OCI-LY1 (cell line): ENCODE measurements at regions not wholly inside any gene's neighbourhood (a gene's known extent, or its start where the extent isn't known, plus 50 kb on each side); places are given as distances from the start of the nearest gene placed in this dataset.

Experiments
- H2AFZ ChIP-seq: fragments of 200-600 bp; sonication (generic), shearing (Covaris generic); 2 replicates; pipeline ENCODE4 v1.6.0; 2014; ENCODE audit warnings: antibody characterized with exemption, mild to moderate bottlenecking, low read length
- H3F3A ChIP-seq: fragments of 200-600 bp; sonication (generic), shearing (Covaris generic); 2 replicates; pipeline ENCODE4 v1.6.0; 2014; ENCODE audit warnings: mild to moderate bottlenecking, antibody characterized with exemption, low read length, moderate library complexity; ENCODE audit not compliant: insufficient read depth
- H3K27ac ChIP-seq: fragments of 200-600 bp; sonication (generic); 2 replicates; pipeline ENCODE4 v1.5.1; 2014; ENCODE audit warnings: low read length, mixed run types, mild to moderate bottlenecking, low read depth; ENCODE audit not compliant: poor library complexity, severe bottlenecking
- H3K27me3 ChIP-seq: fragments of 200-600 bp; sonication (generic); 2 replicates; pipeline ENCODE4 v1.6.0; 2014; ENCODE audit warnings: antibody characterized with exemption, mild to moderate bottlenecking, low read length, moderate library complexity; ENCODE audit not compliant: insufficient read depth
- H3K36me3 ChIP-seq: fragments of 200-600 bp; sonication (generic); 2 replicates; pipeline ENCODE4 v1.6.1; 2014; ENCODE audit warnings: mild to moderate bottlenecking, antibody characterized with exemption, low read length, moderate library complexity, mixed read lengths; ENCODE audit not compliant: insufficient read depth
- H3K4me1 ChIP-seq: fragments of 200-600 bp; sonication (generic); 2 replicates; pipeline ENCODE4 v1.5.1; 2014; ENCODE audit warnings: mild to moderate bottlenecking, low read length, moderate library complexity; ENCODE audit not compliant: insufficient read depth, severe bottlenecking
- H3K4me2 ChIP-seq: fragments of 200-600 bp; sonication (generic), shearing (Covaris generic); 2 replicates; pipeline ENCODE4 v1.6.1; 2014; ENCODE audit warnings: low read length
- H3K4me3 ChIP-seq: fragments of 200-600 bp; sonication (generic); 2 replicates; pipeline ENCODE4 v1.5.1; 2014; ENCODE audit warnings: low read length, low read depth, mild to moderate bottlenecking, mixed read lengths; ENCODE audit not compliant: poor library complexity, severe bottlenecking
- H3K79me2 ChIP-seq: fragments of 200-600 bp; shearing (Covaris generic); 2 replicates; pipeline ENCODE4 v1.6.1; 2016; ENCODE audit warnings: mixed run types, low read length, mixed read lengths; ENCODE audit not compliant: insufficient read depth
- H3K9ac ChIP-seq: fragments of 200-600 bp; sonication (generic), shearing (Covaris generic); 2 replicates; pipeline ENCODE4 v1.6.1; 2014; ENCODE audit warnings: mild to moderate bottlenecking, low read length, mixed read lengths
- H3K9me2 ChIP-seq: fragments of 200-600 bp; sonication (generic), shearing (Covaris generic); 2 replicates; pipeline ENCODE4 v1.6.1; 2014; ENCODE audit warnings: low read depth, mild to moderate bottlenecking, low read length, mixed read lengths
- H3K9me3 ChIP-seq: fragments of 200-600 bp; shearing (Covaris generic); 2 replicates; pipeline ENCODE4 v1.6.1; 2014; ENCODE audit warnings: low read length, mixed read lengths
- H4K20me1 ChIP-seq: fragments of 200-600 bp; sonication (generic), shearing (Covaris generic); 2 replicates; pipeline ENCODE4 v1.6.0; 2016; ENCODE audit warnings: mild to moderate bottlenecking, low read length; ENCODE audit not compliant: insufficient read depth
- EZH2 ChIP-seq: fragments of 200-600 bp; sonication (generic), shearing (Covaris generic); IDR thresholded peaks from 2 replicates; pipeline ENCODE4 v1.8.0; 2017; ENCODE audit warnings: borderline replicate concordance, mixed run types, mild to moderate bottlenecking, antibody characterized with exemption, low read length, moderate library complexity, mixed read lengths
- TF ChIP-seq, protein P1 (sequence below): fragments of 200-600 bp; sonication (generic), shearing (Covaris generic); IDR thresholded peaks from 2 replicates; pipeline ENCODE4 v1.5.1; 2017; ENCODE audit warnings: mild to moderate bottlenecking, antibody characterized with exemption, low read length, moderate library complexity, mixed read lengths

DNA sequence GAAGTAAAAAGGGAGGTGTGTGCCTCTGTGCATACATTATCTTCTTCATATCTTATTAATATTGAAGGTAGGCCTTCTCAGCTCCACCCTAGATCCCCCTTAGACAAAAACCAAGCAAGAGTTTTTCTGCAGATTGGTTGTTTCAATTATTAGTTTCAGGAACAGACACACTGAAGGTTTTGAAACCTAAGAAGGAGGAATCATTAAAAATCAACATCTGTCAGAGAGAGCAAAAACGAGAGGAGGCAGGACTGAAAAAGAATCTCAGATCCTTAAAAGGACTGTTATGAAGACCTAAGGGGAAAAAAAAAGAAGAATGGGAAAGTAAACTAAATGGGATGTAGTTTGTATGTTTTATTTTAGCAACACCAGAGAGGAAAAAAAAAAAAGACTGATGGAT, 560.8 kb upstream of the JAG1 start:
- H3K4me2 ChIP-seq = no peak overlapping the region
- H3K79me2 ChIP-seq = no peaks in the 10 kb centered on the region
- H4K20me1 ChIP-seq = no peaks in the 10 kb centered on the region
- no peaks in the 10 kb centered on the region for H3K36me3 ChIP-seq
- H3K9me3 ChIP-seq = no peaks in the 10 kb centered on the region
- H3K9ac ChIP-seq = no peak overlapping the region
- no peaks in the 10 kb centered on the region for H3K9me2 ChIP-seq
- TF ChIP-seq EZH2 = no peak
- TF ChIP-seq, protein P1, sequence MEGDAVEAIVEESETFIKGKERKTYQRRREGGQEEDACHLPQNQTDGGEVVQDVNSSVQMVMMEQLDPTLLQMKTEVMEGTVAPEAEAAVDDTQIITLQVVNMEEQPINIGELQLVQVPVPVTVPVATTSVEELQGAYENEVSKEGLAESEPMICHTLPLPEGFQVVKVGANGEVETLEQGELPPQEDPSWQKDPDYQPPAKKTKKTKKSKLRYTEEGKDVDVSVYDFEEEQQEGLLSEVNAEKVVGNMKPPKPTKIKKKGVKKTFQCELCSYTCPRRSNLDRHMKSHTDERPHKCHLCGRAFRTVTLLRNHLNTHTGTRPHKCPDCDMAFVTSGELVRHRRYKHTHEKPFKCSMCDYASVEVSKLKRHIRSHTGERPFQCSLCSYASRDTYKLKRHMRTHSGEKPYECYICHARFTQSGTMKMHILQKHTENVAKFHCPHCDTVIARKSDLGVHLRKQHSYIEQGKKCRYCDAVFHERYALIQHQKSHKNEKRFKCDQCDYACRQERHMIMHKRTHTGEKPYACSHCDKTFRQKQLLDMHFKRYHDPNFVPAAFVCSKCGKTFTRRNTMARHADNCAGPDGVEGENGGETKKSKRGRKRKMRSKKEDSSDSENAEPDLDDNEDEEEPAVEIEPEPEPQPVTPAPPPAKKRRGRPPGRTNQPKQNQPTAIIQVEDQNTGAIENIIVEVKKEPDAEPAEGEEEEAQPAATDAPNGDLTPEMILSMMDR = no peak
- H3K4me3 ChIP-seq = no peak overlapping the region
- H3K4me1 ChIP-seq = no peaks in the 10 kb centered on the region
- no peaks in the 10 kb centered on the region for H3K27me3 ChIP-seq
- H2AFZ ChIP-seq = no peak overlapping the region
- no peak overlapping the region for H3K27ac ChIP-seq
- H3F3A ChIP-seq = no peaks in the 10 kb centered on the region

DNA sequence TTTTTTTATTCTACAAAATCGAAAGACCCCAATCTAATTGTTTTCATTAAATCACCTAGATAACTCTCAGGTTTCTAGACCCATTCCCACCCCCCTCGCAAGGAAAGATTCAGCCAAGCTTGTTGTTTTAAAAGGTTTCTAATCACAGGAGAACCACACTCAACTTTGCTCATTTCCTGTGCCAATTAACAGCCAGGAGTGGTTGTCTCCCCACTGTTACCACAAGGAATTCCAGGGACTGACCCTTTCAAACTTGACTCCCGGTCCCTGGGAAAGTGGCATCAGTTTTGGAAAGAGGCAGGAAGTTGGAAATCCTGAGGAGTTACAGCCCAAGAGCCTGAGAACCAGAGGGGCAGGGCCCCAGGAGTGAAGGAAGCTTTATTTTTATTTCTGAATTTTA, 561.3 kb upstream of the JAG1 start:
- H3K27ac ChIP-seq = no peak overlapping the region
- H3K4me3 ChIP-seq = no peak overlapping the region
- H4K20me1 ChIP-seq = no peaks in the 10 kb centered on the region
- no peaks in the 10 kb centered on the region for H3K27me3 ChIP-seq
- H3K4me2 ChIP-seq = no peak overlapping the region
- H3K4me1 ChIP-seq = no peaks in the 10 kb centered on the region
- no peak overlapping the region for H2AFZ ChIP-seq
- H3K9me3 ChIP-seq = no peaks in the 10 kb centered on the region
- no peaks in the 10 kb centered on the region for H3F3A ChIP-seq
- TF ChIP-seq, protein P1 = no peak
- TF ChIP-seq EZH2 = no peak
- H3K9ac ChIP-seq = no peak overlapping the region
- H3K9me2 ChIP-seq = no peaks in the 10 kb centered on the region
- H3K79me2 ChIP-seq = no peaks in the 10 kb centered on the region
- no peaks in the 10 kb centered on the region for H3K36me3 ChIP-seq

DNA sequence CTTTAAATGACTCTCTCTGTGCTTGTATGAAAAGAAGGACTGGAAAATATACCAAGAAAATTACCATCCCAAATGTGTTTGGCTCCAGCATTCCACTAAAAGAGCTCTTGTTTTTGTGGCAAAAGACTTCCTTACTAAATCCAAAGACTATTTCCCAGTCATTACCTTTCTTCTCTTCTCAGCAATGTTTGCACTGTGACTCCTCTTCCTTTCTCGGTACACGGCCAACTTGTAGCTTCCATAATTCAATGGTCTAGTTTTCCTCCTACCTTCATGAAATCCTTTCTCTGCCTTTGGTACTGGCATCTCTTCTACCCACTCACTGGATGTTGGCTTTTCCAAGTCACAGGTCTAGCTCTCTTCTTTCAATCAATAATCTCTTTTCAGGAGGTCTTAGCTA, 568.5 kb upstream of the JAG1 start:
- Histone ChIP-seq H3K9ac (no peak overlapping the region), H3K79me2 (no peaks in the 10 kb centered on the region), H3K9me3 (no peaks in the 10 kb centered on the region), H3K9me2 (no peaks in the 10 kb centered on the region), H3F3A (no peaks in the 10 kb centered on the region), H3K4me3 (no peak overlapping the region), H3K27me3 (no peaks in the 10 kb centered on the region), H3K27ac (no peak overlapping the region), H4K20me1 (no peaks in the 10 kb centered on the region), H2AFZ (no peak overlapping the region), H3K36me3 (no peaks in the 10 kb centered on the region), H3K4me1 (no peaks in the 10 kb centered on the region), H3K4me2 (no peak overlapping the region)
- TF ChIP-seq, protein P1 = no peak
- no peak for TF ChIP-seq EZH2
